AG09309 (cell line): ENCODE measurements at regions not wholly inside any gene's neighbourhood (a gene's known extent, or its start where the extent isn't known, plus 50 kb on each side); places are given as distances from the start of the nearest gene placed in this dataset.

Experiments used
- DNase-seq: peaks from one replicate; pipeline ENCODE4 v3.0.0-alpha.2; 2010; ENCODE audit warnings: low read depth
- H3K4me3 ChIP-seq: 2 replicates; pipeline ENCODE4 v1.5.1; 2011; ENCODE audit warnings: mild to moderate bottlenecking, low read depth, low read length, moderate library complexity; ENCODE audit not compliant: control insufficient read depth
- CTCF ChIP-seq: IDR thresholded peaks from 2 replicates; pipeline ENCODE4 v1.5.1; 2011; ENCODE audit warnings: mild to moderate bottlenecking, low read depth, low read length, inconsistent platforms; ENCODE audit not compliant: insufficient read depth, control insufficient read depth; ENCODE audit errors: missing control alignments

GRCh38 chr4:66328803-66329574, 658.7 kb upstream of the EPHA5 start:
- no peak for TF ChIP-seq CTCF
- H3K4me3 ChIP-seq: no peak overlapping the region
- no peak for DNase-seq

- no peak overlapping the region for H3K4me3 ChIP-seq
- TF ChIP-seq CTCF: no peak
- DNase-seq: no peak
These were observed 637.6 kb upstream of the EPHA5 start for GRCh38 chr4:66307641-66308438.

GRCh38 chr4:66300336-66300934, 630.1 kb upstream of the EPHA5 start:
- no peak for DNase-seq
- no peak for TF ChIP-seq CTCF
- no peak overlapping the region for H3K4me3 ChIP-seq

GRCh38 chr4:66298569-66298968, 628.3 kb upstream of the EPHA5 start:
- TF ChIP-seq CTCF: no peak
- no peak for DNase-seq
- no peak overlapping the region for H3K4me3 ChIP-seq

GRCh38 chr4:66297703-66298102, 627.4 kb upstream of the EPHA5 start:
- no peak for TF ChIP-seq CTCF
- no peak for DNase-seq
- no peak overlapping the region for H3K4me3 ChIP-seq

- H3K4me3 ChIP-seq: no peak overlapping the region
- no peak for TF ChIP-seq CTCF
- no peak for DNase-seq
These were observed 624.3 kb upstream of the EPHA5 start for GRCh38 chr4:66294638-66295037.
